Panc1 (cell line): ENCODE measurements at regions not wholly inside any gene's neighbourhood (a gene's known extent, or its start where the extent isn't known, plus 50 kb on each side); places are given as distances from the start of the nearest gene placed in this dataset.

Experiments
- TCF7L2 ChIP-seq: IDR thresholded peaks from 2 replicates; pipeline ENCODE4 v1.6.1; 2011; ENCODE audit warnings: mild to moderate bottlenecking, low read depth, low read length, inconsistent platforms
- TF ChIP-seq, protein P1 (sequence below): fragments of 450-650 bp; IDR thresholded peaks from 2 replicates; pipeline ENCODE4 v1.5.1; 2017; ENCODE audit warnings: mild to moderate bottlenecking
- TF ChIP-seq, protein P2 (sequence below), 2 experiments: IDR thresholded peaks; 2 replicates each; pipeline ENCODE4 v1.6.1; 2011 to 2012; ENCODE audit warnings: low read depth in 2 of 2, control low read depth in 1 of 2, low read length in 1 of 2, mild to moderate bottlenecking in 1 of 2, moderate library complexity in 1 of 2; ENCODE audit not compliant: insufficient read depth in 1 of 2

- TF ChIP-seq, protein P1, sequence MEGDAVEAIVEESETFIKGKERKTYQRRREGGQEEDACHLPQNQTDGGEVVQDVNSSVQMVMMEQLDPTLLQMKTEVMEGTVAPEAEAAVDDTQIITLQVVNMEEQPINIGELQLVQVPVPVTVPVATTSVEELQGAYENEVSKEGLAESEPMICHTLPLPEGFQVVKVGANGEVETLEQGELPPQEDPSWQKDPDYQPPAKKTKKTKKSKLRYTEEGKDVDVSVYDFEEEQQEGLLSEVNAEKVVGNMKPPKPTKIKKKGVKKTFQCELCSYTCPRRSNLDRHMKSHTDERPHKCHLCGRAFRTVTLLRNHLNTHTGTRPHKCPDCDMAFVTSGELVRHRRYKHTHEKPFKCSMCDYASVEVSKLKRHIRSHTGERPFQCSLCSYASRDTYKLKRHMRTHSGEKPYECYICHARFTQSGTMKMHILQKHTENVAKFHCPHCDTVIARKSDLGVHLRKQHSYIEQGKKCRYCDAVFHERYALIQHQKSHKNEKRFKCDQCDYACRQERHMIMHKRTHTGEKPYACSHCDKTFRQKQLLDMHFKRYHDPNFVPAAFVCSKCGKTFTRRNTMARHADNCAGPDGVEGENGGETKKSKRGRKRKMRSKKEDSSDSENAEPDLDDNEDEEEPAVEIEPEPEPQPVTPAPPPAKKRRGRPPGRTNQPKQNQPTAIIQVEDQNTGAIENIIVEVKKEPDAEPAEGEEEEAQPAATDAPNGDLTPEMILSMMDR = no peak
- TF ChIP-seq, protein P2, sequence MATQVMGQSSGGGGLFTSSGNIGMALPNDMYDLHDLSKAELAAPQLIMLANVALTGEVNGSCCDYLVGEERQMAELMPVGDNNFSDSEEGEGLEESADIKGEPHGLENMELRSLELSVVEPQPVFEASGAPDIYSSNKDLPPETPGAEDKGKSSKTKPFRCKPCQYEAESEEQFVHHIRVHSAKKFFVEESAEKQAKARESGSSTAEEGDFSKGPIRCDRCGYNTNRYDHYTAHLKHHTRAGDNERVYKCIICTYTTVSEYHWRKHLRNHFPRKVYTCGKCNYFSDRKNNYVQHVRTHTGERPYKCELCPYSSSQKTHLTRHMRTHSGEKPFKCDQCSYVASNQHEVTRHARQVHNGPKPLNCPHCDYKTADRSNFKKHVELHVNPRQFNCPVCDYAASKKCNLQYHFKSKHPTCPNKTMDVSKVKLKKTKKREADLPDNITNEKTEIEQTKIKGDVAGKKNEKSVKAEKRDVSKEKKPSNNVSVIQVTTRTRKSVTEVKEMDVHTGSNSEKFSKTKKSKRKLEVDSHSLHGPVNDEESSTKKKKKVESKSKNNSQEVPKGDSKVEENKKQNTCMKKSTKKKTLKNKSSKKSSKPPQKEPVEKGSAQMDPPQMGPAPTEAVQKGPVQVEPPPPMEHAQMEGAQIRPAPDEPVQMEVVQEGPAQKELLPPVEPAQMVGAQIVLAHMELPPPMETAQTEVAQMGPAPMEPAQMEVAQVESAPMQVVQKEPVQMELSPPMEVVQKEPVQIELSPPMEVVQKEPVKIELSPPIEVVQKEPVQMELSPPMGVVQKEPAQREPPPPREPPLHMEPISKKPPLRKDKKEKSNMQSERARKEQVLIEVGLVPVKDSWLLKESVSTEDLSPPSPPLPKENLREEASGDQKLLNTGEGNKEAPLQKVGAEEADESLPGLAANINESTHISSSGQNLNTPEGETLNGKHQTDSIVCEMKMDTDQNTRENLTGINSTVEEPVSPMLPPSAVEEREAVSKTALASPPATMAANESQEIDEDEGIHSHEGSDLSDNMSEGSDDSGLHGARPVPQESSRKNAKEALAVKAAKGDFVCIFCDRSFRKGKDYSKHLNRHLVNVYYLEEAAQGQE (IDR thresholded peaks at IDR 0.05; ENCODE audit: insufficient read depth in 1 of 2, low read depth in 2 of 2, low read length in 1 of 2) = no peak
- TF ChIP-seq TCF7L2 = no peak
Measured at GRCh38 chrX:1779626-1780025, 164.8 kb downstream of the ASMT start.
